Endometrial microvascular endothelial cells (primary cell): ENCODE measurements at regions not wholly inside any gene's neighbourhood (a gene's known extent, or its start where the extent isn't known, plus 50 kb on each side); places are given as distances from the start of the nearest gene placed in this dataset.

Experiments used
- in situ Hi-C: cut with HindIII; loops from 2 replicates; pipeline ENCODE4 v1.10.0; 2017; ENCODE audit warnings: low sequenced_read_pairs, low pct_unique_long_range_greater_than_20kb; ENCODE audit errors: inconsistent ontology term

- in situ Hi-C loops = no loop called here
These were observed 53.8 kb upstream of the ASB18 start for GRCh38 chr2:236317938-236318396.

DNA sequence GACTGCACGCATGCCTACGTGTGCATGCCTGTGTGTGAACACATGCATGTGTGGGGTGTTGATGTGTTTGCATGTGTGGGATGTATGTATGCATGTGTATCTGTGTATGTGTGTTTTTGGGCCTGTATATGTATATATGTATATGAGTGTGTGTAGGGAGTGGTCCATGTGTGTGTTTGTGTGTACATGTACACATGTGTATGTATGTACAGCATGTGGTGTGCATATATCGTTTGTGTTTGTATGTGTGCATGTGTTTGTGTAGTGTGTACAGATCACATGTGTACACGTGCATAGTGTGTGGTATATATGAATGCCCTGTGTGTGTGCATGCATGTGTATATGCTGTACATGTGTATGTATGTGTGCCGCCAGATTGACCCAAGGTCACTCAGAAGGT, 54.2 kb upstream of the ASB18 start:
- in situ Hi-C loops = no loop called here

DNA sequence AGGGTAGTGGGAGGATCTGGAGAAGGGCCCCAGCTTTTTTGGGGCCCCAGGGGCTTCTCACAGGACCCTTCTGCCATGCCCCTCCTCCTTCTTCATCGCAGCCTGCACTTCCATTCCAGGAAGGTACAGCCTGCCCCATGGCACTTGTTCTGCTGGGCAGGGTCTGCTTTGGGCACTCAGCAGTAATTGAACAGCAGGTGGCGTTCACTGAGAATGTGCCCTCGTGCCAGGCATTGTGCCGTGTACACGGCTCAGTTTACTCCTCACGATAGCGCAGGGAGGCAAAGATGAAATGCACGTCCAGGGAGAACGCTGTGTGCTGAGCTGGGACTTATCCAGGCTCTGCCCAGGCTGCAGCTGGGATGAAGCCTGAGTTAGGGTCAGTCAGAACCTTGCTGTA, 54.8 kb upstream of the ASB18 start:
- in situ Hi-C loops = no loop called here

DNA sequence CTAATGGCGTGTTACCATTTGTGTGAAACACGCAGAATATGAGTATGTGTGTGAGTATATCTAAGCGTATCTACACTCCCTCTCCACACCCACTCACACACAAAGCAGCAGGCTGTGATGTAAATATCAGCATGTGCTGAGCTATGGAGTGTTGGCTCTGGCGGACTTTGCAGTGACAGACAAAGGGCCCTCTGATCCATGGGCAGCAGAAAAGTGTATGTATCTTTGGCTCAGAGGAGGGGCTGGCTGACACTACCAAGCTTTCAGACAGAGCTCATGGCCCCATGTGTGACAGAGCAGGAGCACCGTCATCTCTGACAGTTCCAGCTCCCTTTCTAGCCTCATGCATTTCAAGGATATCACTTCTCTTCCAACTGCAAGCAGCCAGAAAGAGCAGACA, 57.2 kb upstream of the ASB18 start:
- in situ Hi-C loops = no loop called here

DNA sequence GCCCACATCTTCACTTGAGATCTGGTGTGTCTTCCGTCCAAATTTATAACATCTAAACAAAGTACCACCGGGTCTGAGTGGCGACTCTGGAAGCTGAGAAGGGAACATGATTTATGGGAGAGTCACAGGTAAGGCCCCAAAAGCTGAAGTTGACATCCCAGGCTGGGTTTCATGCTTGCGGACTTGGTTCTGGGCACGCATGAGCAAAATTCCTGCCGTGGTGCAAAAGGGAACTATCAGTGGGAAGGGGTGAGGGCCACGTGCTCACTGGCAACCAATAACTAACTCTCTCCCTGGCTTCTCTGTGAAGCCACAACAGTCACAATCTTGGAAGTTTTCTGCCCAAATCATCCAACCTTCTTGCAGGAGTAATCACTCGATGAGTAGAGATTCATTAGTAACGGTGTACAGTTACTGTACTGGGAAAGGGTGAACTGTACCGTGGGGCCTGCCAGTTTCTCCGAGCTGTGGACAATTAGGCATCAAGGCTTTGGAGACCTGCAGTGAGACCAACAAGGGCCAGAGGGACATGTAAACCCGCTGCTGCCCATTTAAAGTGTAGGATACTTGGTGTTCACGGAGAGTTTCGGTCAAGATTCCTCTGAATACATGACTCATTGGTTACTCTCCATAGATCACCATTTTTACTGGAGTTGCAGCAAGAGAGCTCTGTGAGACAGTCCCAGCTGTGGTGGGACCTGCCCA, 69.4 kb upstream of the ASB18 start:
- in situ Hi-C loops = loop anchor here (25.0 kb wide), 1 partner anchor 729 kb away; no protein-coding TSS in a partner anchor

DNA sequence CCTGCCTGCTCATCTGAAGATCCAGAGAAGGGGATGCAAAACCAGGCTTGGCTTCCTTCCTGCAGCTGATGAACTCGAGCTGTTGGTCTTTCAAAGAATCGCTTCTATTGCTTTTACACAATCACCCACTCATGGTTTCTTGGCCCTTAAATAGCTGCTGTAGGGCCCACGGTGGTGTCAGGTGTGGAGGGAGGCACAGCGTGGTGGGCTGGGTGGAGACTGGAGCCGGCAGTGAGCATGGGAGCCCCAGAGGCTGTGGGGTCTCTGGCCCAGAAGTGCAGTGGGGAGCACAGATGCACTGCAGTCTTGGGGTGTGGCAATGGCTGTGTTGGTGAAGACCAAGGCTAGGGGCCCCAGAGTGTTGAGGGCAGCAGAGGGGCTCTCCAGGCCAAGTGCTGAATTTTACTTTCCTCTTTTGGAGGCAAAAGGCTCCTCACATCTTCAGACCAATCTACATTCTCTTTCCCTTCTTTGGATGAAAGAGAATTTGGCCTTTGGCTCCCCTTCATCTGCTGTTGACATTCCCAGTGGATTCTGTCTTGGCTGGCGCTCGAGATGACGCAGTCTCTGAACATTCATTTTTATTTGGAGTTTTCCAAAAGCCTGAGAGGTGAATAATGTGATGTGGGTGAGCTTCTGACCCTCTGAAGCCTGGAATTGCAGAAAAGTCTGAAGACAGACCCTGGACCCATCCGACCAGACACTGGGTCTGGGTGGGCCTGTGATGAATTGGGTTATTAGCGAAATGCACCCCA, 70.1 kb upstream of the ASB18 start:
- in situ Hi-C loops = loop anchor here (25.0 kb wide), 1 partner anchor 728 kb away; no protein-coding TSS in a partner anchor

- in situ Hi-C loops = loop anchor here (25.0 kb wide), 1 partner anchor 726 kb away; no protein-coding TSS in a partner anchor
These were observed 71.7 kb upstream of the ASB18 start for GRCh38 chr2:236335696-236336574.

- in situ Hi-C loops = loop anchor here (25.0 kb wide), 1 partner anchor 725 kb away; no protein-coding TSS in a partner anchor
These were observed 72.6 kb upstream of the ASB18 start for GRCh38 chr2:236336575-236337464.

DNA sequence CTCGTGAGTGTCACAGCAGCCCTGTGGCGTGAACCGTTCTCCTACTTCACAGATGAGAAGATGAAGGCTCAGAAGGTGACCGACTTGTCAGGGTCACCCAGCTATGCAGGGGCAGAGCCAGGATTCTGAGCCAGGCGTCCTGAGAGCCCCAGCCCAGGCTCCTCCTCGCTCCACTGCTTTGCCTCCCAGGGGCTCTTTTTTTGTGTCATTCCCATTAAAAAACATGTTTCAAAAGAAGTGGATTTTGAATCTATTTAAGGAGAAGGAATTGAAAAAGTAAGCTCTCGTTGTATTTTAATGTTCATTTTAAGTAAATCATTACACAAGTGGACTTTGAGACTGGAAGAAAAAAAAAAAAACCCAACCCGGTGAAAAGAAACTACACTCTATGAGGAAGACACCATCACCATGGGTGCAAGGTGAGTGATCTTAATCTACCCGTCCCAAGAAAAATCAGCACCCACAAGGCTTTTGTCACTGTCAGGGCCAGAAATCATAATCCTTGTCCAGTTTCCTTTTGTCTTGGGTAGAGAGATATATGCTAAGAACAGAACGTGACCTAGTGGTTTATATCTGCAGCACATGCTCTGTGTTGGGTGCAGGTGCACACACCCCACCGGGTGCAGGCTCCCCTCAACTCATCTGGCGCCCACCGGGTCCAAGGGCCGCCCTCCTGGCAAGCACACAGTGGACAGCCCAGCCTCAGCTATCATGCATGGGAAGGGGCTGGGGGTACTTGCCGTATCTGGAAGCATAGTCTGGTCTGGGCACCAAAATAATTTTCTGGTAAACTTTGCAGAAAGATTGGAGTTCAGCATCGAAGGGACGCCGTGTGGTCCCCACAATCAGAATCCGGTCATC, 73.5 kb upstream of the ASB18 start:
- in situ Hi-C loops = loop anchor here (25.0 kb wide), 1 partner anchor 725 kb away; no protein-coding TSS in a partner anchor

- in situ Hi-C loops = loop anchor here (25.0 kb wide), 1 partner anchor 724 kb away; no protein-coding TSS in a partner anchor
These were observed 74.4 kb upstream of the ASB18 start for GRCh38 chr2:236338495-236339184.

- in situ Hi-C loops = loop anchor here (25.0 kb wide), 1 partner anchor 722 kb away; no protein-coding TSS in a partner anchor
These were observed 76.0 kb upstream of the ASB18 start for GRCh38 chr2:236340251-236340650.

- in situ Hi-C loops = loop anchor here (25.0 kb wide), 1 partner anchor 721 kb away; no protein-coding TSS in a partner anchor
These were observed 76.9 kb upstream of the ASB18 start for GRCh38 chr2:236341067-236341466.

- in situ Hi-C loops = loop anchor here (25.0 kb wide), 1 partner anchor 721 kb away; no protein-coding TSS in a partner anchor
These were observed 77.5 kb upstream of the ASB18 start for GRCh38 chr2:236341721-236342120.

DNA sequence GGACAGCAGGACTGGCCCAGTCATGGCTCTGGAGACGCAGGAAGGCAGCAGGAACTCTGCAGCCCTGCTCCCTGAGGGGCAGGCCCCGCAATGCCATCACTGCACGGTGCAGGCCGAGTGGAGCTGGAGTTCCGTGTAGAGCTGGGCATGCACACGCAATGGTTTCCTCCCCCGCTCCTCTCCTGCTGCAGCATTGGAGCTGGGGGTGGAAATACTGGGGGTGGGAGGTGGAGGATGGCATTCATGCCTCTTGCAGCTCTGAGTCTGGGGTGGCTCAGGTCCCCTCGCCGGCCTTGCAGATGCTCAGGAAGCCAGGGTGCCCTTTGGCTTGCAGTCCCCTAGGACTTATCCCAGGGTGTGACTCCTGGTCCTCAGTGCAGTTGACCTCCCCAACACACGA, 78.3 kb upstream of the ASB18 start:
- in situ Hi-C loops = loop anchor here (25.0 kb wide), 1 partner anchor 720 kb away; no protein-coding TSS in a partner anchor

- in situ Hi-C loops = loop anchor here (25.0 kb wide), 1 partner anchor 719 kb away; no protein-coding TSS in a partner anchor
These were observed 78.7 kb upstream of the ASB18 start for GRCh38 chr2:236342951-236343350.

DNA sequence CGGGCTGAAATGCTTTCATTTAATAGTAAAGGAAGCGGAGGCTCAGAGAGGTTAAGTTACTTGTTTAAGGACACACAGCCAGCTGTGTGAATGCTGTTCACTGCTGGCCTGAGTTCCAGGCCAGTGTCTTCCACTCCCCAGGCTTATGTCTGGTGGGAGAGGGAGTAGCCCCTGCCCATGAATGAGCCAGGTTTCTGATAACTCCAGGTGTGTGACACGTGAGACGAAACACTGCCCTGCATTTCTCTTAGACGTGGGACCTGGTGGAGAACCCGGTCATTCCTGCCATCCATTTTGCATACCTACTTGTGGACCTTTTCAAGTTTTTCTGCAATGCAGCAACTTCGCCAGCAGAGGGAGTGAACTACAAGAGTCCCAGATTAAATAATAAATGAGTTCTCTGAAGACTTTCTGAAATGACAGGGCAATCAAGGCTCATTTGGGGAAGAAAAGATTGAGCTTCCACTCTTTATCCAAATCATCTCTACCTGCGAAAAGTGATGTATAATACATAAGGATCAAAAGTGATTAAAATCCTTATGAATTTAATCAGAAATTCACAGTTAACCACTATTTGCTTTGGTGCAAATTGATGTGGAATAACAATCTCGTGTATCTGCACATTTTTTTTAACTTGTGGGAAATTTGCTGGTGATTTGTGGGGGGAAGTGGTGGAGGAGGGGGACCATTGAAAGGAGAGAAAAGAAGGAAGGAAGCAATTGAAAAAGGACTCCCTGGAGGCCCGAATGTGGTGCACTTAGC, 79.4 kb upstream of the ASB18 start:
- in situ Hi-C loops = loop anchor here (25.0 kb wide), 1 partner anchor 719 kb away; no protein-coding TSS in a partner anchor
